Liver (tissue), 3 donors: ENCODE measurements at regions not wholly inside any gene's neighbourhood (a gene's known extent, or its start where the extent isn't known, plus 50 kb on each side); places are given as distances from the start of the nearest gene placed in this dataset.

Experiments used
- CTCF ChIP-seq: fragments of 150-350 bp; IDR thresholded peaks from 2 replicates; pipeline ENCODE4 v1.5.1; 2017; ENCODE audit warnings: improper control_type of control experiment, low read depth, low read length; ENCODE audit not compliant: missing input control
- GABPA ChIP-seq, 2 donors: IDR thresholded peaks in 1 of 2; conservative IDR thresholded peaks in 1 of 2; 2 replicates each; pipeline ENCODE4 v1.6.1; 2016; ENCODE audit warnings: antibody characterized with exemption in 2 of 2, mild to moderate bottlenecking in 1 of 2, moderate library complexity in 1 of 2
- HNF4A ChIP-seq, 2 donors: conservative IDR thresholded peaks; 2 replicates each; pipeline ENCODE4 v1.6.1; 2016; ENCODE audit warnings: antibody characterized with exemption in 2 of 2, mild to moderate bottlenecking in 2 of 2
- HNF4G ChIP-seq: IDR thresholded peaks from 2 replicates; pipeline ENCODE4 v1.6.1; 2016; ENCODE audit warnings: antibody characterized with exemption
- NR2F2 ChIP-seq: IDR thresholded peaks from 2 replicates; pipeline ENCODE4 v1.6.1; 2016; ENCODE audit warnings: antibody characterized with exemption
- RAD21 ChIP-seq, 2 donors: IDR thresholded peaks; 2 replicates each; pipeline ENCODE4 v1.6.1; 2016; ENCODE audit warnings: antibody characterized with exemption in 2 of 2, mild to moderate bottlenecking in 2 of 2
- RXRA ChIP-seq, 2 donors: IDR thresholded peaks; 2 replicates each; pipeline ENCODE4 v1.6.1; 2017 to 2018; ENCODE audit warnings: antibody characterized with exemption in 2 of 2, mild to moderate bottlenecking in 1 of 2
- SP1 ChIP-seq: IDR thresholded peaks from 2 replicates; pipeline ENCODE4 v1.6.1; 2018; ENCODE audit warnings: antibody characterized with exemption, mild to moderate bottlenecking
- TAF1 ChIP-seq: conservative IDR thresholded peaks from 2 replicates; pipeline ENCODE4 v1.6.1; 2016; ENCODE audit warnings: antibody characterized with exemption, mild to moderate bottlenecking
- YY1 ChIP-seq: IDR thresholded peaks from 2 replicates; pipeline ENCODE4 v1.6.1; 2016; ENCODE audit warnings: antibody characterized with exemption, mild to moderate bottlenecking
- ZBTB33 ChIP-seq: IDR thresholded peaks from 2 replicates; pipeline ENCODE4 v1.6.1; 2016; ENCODE audit warnings: antibody characterized with exemption
- TF ChIP-seq, protein P1 (sequence below): IDR thresholded peaks from 2 replicates; pipeline ENCODE4 v1.6.1; 2016; ENCODE audit warnings: antibody characterized with exemption
- TF ChIP-seq, protein P2 (sequence below): IDR thresholded peaks from 2 replicates; pipeline ENCODE4 v1.6.1; 2016; ENCODE audit warnings: antibody characterized with exemption, mild to moderate bottlenecking
- TF ChIP-seq, protein P3 (sequence below): IDR thresholded peaks from 2 replicates; pipeline ENCODE4 v1.6.1; 2016; ENCODE audit warnings: antibody characterized with exemption
- donor health status: healthy.
- donor health status: healthy.

DNA sequence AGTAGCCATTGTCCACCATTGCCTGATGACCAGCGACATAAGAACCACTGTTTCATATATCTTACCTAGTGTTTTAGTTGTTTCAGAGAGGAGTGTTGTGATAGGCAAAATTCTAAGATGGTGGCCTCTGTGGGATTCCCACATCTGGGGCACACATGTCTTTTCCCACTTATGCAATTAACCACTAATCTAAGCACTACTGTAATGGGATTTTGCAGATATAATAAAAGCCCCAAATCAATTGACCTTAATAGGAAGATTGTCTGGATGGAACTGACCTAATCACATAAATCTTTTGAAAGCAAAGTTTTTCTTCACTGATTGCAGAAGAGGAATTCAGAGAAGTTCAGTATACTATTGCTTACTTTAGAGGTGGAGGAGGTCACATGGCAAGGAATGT, 469.9 kb downstream of the NUP35 start:
- TF ChIP-seq, protein P1, sequence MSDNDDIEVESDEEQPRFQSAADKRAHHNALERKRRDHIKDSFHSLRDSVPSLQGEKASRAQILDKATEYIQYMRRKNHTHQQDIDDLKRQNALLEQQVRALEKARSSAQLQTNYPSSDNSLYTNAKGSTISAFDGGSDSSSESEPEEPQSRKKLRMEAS: no peak
- TF ChIP-seq CTCF (no peak), RXRA (IDR thresholded peaks at IDR 0.05) (no peak), TAF1 (no peak), GABPA (IDR thresholded peaks at IDR 0.05 in 1 of 2, conservative IDR thresholded peaks at IDR 0.05 in 1 of 2) (no peak), RAD21 (IDR thresholded peaks at IDR 0.05) (no peak), SP1 (no peak), YY1 (no peak), HNF4G (no peak), ZBTB33 (no peak), NR2F2 (no peak), HNF4A (conservative IDR thresholded peaks at IDR 0.05) (no peak)
- TF ChIP-seq, protein P2, sequence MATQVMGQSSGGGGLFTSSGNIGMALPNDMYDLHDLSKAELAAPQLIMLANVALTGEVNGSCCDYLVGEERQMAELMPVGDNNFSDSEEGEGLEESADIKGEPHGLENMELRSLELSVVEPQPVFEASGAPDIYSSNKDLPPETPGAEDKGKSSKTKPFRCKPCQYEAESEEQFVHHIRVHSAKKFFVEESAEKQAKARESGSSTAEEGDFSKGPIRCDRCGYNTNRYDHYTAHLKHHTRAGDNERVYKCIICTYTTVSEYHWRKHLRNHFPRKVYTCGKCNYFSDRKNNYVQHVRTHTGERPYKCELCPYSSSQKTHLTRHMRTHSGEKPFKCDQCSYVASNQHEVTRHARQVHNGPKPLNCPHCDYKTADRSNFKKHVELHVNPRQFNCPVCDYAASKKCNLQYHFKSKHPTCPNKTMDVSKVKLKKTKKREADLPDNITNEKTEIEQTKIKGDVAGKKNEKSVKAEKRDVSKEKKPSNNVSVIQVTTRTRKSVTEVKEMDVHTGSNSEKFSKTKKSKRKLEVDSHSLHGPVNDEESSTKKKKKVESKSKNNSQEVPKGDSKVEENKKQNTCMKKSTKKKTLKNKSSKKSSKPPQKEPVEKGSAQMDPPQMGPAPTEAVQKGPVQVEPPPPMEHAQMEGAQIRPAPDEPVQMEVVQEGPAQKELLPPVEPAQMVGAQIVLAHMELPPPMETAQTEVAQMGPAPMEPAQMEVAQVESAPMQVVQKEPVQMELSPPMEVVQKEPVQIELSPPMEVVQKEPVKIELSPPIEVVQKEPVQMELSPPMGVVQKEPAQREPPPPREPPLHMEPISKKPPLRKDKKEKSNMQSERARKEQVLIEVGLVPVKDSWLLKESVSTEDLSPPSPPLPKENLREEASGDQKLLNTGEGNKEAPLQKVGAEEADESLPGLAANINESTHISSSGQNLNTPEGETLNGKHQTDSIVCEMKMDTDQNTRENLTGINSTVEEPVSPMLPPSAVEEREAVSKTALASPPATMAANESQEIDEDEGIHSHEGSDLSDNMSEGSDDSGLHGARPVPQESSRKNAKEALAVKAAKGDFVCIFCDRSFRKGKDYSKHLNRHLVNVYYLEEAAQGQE: no peak
- TF ChIP-seq, protein P3, sequence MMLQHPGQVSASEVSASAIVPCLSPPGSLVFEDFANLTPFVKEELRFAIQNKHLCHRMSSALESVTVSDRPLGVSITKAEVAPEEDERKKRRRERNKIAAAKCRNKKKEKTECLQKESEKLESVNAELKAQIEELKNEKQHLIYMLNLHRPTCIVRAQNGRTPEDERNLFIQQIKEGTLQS: no peak
